ENCODE measurements at regions not wholly inside any gene's neighbourhood (a gene's known extent, or its start where the extent isn't known, plus 50 kb on each side); places are given as distances from the start of the nearest gene placed in this dataset.

GRCh38 chr5:104052558-104053352 lies 490.2 kb upstream of the NUDT12 start:
- H3K4me2 ChIP-seq (ENCODE audit: insufficient read depth, insufficient read length, low read length) = no peak overlapping the region
- H3K4me3 Mint-ChIP-seq = no peak overlapping the region

More at GRCh38 chr5:104052558-104053352, 490.2 kb upstream of the NUDT12 start:
- no peak overlapping the region for H3T11ph ChIP-seq (ENCODE audit: low read length)
- no peak overlapping the region for H4K8ac ChIP-seq (replicated peaks; ENCODE audit: insufficient read length, low read depth, low read length)
- no peak overlapping the region for H2BK120ac ChIP-seq (ENCODE audit: low read depth, low read length, poor library complexity, severe bottlenecking)
- no peak overlapping the region for H2BK20ac ChIP-seq (ENCODE audit: low read depth, low read length, poor library complexity, severe bottlenecking)
- no peak overlapping the region for H2AFZ ChIP-seq (ENCODE audit: low read length)
- TF ChIP-seq, protein P1, sequence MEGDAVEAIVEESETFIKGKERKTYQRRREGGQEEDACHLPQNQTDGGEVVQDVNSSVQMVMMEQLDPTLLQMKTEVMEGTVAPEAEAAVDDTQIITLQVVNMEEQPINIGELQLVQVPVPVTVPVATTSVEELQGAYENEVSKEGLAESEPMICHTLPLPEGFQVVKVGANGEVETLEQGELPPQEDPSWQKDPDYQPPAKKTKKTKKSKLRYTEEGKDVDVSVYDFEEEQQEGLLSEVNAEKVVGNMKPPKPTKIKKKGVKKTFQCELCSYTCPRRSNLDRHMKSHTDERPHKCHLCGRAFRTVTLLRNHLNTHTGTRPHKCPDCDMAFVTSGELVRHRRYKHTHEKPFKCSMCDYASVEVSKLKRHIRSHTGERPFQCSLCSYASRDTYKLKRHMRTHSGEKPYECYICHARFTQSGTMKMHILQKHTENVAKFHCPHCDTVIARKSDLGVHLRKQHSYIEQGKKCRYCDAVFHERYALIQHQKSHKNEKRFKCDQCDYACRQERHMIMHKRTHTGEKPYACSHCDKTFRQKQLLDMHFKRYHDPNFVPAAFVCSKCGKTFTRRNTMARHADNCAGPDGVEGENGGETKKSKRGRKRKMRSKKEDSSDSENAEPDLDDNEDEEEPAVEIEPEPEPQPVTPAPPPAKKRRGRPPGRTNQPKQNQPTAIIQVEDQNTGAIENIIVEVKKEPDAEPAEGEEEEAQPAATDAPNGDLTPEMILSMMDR (conservative IDR thresholded peaks at IDR 0.05) = no peak
- Mint-ChIP-seq H3K27me3 (ENCODE audit: low read depth) (no peaks in the 10 kb centered on the region), H3K27ac (no peak overlapping the region), H3K4me1 (peaks cover 0 to 5% of the 10 kb centered on the region in 2 experiments; a peak in 2 of 4 replicates), H3K9me3 (no peaks in the 10 kb centered on the region), H3K36me3 (ENCODE audit: insufficient read depth in 1 of 3, low read depth in 3 of 3) (no peaks in the 10 kb centered on the region; a peak in 1 of 7 replicates)
- H3K56ac ChIP-seq (ENCODE audit: insufficient read length, low read depth, low read length) = no peak overlapping the region
- H2BK5ac ChIP-seq (ENCODE audit: insufficient read length, low read length) = no peak overlapping the region
- no peaks in the 10 kb centered on the region for H3K79me1 ChIP-seq (ENCODE audit: insufficient read depth, low read depth, low read length, poor library complexity, severe bottlenecking)
- no peak overlapping the region for H2BK12ac ChIP-seq (ENCODE audit: insufficient read length, low read depth, low read length)
- H4K91ac ChIP-seq (ENCODE audit: insufficient read length, low read depth, low read length) = no peak overlapping the region
- WGBS (ENCODE audit: extremely low coverage, insufficient read length, low lambda C conversion rate) = no CpG with 5 or more reads among the region's 7 CpGs
- no peaks in the 10 kb centered on the region for H3K79me2 ChIP-seq (ENCODE audit: insufficient read depth, low read length)
- no peaks in the 10 kb centered on the region for H3K27me3 ChIP-seq (ENCODE audit: insufficient read depth, low read length)
- no peak overlapping the region for H3K23ac ChIP-seq (ENCODE audit: insufficient read length, low read depth, low read length)
- no peaks in the 10 kb centered on the region for H4K20me1 ChIP-seq (ENCODE audit: control insufficient read depth, insufficient read depth, insufficient read length)
- H3K27ac ChIP-seq (ENCODE audit: insufficient read length, low read depth, low read length) = no peak overlapping the region
- no peak overlapping the region for H4K5ac ChIP-seq (ENCODE audit: insufficient read length, low read depth, low read length)
- H3K14ac ChIP-seq (ENCODE audit: insufficient read depth, low read length) = no peak overlapping the region
- H3K23me2 ChIP-seq (ENCODE audit: insufficient read length, low read depth, low read length, poor library complexity, severe bottlenecking) = no peaks in the 10 kb centered on the region
- H2BK15ac ChIP-seq (ENCODE audit: low read depth, low read length) = no peak overlapping the region
- H3K9ac ChIP-seq (ENCODE audit: extremely low read depth, insufficient read length, low read length) = no peak overlapping the region
- no peak overlapping the region for H3K4ac ChIP-seq (ENCODE audit: low read depth, low read length)
- no peaks in the 10 kb centered on the region for H3K4me1 ChIP-seq (ENCODE audit: insufficient read depth, low read length)
- no peak for DNase-seq
- no peak overlapping the region for H3K18ac ChIP-seq (ENCODE audit: insufficient read length, low read depth, low read length)
- no peak overlapping the region for H2AK5ac ChIP-seq (ENCODE audit: insufficient read length, low read length)
- H3K9me3 ChIP-seq (ENCODE audit: control insufficient read depth, low read depth, low read length) = no peaks in the 10 kb centered on the region
